HG02943 (cell line): ENCODE measurements at regions not wholly inside any gene's neighbourhood (a gene's known extent, or its start where the extent isn't known, plus 50 kb on each side); places are given as distances from the start of the nearest gene placed in this dataset.

Experiments used
- ATAC-seq: cut with Tn5 transposase; IDR thresholded peaks from one replicate; pipeline ENCODE4 v1.9.1; 2021; ENCODE audit warnings: mild to moderate bottlenecking, low read depth, moderate library complexity; ENCODE audit not compliant: unreplicated experiment

DNA sequence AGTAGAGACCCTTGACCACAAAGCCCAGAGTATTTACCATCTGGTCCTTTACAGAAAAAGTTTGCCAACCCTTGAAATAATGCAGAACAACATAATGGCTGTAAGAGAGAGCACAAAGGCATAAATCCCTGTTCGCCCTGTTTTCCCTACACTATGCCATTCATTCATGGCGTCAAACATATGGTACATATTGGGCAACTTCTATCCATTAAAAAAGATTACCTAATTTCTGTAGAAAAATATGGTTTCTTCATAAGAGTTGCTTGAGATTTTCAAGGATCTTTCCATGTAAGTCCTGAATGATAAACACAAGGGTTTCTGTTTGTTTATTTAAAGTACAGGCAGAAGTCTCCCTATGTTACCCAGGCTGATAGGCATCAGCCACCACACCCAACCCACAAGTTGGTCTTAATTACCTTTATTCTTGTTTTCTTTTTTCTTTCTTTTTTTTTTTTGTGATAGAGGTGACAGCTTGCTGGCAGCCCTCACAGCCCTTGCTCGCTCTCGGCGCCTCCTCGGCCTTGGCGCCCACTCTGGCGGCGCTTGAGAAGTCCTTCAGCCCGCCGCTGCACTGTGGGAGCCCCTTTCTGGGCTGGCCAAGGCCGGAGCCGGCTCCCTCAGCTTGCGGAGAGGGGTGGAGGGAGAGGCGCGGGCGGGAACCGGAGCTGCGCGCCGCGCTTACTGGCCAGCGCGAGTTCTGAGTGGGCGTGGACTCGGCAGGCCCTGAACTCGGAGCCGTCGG lies 68.3 kb upstream of the NR5A2 start:
- ATAC-seq, result no peak

DNA sequence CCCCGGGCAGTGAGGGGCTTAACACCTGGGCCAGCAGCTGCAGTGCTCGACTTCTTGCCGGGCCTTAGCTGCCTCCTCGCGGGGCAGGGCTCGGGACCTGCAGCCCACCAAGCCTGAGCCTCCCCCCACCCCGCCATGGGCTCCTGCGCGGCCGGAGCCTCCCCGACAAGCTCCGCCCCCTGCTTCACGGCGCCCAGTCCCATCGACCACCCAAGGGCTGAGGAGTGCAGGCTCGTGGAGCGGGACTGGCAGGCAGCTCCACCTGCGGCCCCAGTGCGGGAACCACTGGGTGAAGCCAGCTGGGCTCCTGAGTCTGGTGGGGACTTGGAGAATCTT lies 67.8 kb upstream of the NR5A2 start:
- ATAC-seq, result no peak

DNA sequence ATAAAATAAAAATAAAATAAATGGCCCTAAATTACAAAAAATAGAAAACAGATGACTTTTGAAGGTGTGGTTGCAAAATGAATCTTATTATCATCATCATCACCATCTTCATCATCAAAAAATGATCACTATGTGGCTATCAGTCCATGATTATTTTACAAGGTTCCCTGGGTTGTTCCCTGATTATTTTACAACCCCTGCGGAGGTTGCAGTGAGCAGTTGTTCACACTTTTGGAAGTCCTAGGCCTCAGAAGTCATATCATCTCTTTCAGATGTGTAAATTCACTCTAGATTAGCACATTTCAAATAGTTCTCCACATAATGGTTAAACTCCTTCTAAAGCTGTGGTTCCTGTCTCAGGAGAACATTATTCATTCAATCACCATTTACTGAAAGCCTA lies 57.4 kb upstream of the NR5A2 start:
- no peak for ATAC-seq

DNA sequence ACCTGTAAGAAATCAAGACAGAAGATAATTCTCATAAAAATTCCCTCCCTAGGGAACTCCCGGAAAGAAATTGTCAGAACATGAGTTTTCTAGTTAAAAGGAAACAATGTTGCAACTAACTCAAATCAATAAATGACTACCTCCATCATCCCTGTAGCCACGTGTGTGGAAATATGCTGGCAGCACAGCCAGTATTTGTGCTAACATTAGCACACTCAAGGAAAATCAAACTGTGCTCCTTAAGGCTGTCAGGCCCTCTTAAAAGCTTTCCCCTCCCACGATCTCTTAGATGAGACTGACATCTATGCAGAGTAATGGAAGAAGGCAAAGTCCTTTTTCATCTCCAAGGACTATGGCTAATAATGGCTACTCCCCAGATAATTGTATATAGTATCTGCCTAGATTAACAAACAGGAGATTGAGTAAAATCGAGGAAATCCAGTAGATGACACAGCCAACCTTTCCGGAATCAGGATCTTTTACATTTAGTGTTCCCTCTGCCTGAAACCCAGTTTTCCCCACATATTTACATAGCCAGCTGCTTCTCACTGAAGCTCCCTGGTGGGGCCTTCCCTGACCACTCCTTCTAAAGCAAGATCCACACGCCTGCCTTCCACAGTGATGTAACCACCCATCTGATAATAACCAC lies 50.9 kb upstream of the NR5A2 start:
- ATAC-seq, result no peak
